D721Med (cell line): ENCODE measurements at regions not wholly inside any gene's neighbourhood (a gene's known extent, or its start where the extent isn't known, plus 50 kb on each side); places are given as distances from the start of the nearest gene placed in this dataset.
"Not testable (repeated sequence)": the region's sequence is repeated elsewhere in the genome, so short reads cannot be mapped to it uniquely, and the experiment has no call there.

Source experiments
- DNase-seq: peaks from one replicate; pipeline ENCODE4 v3.0.0; 2011; ENCODE audit warnings: low spot score; ENCODE audit not compliant: insufficient read length
- FAIRE-seq: peaks from 2 replicates; lab custom pipeline; 2011; peaks lifted over from hg19 to GRCh38; lab: Jason Lieb, UNC
- CTCF ChIP-seq: IDR thresholded peaks from 2 replicates; pipeline ENCODE4 v1.5.1; 2012; ENCODE audit warnings: mild to moderate bottlenecking, control low read depth; ENCODE audit not compliant: insufficient read depth; ENCODE audit errors: missing control alignments

- TF ChIP-seq CTCF = no peak
- FAIRE-seq (no peak), DNase-seq (no peak)
These were observed 1313.2 kb downstream of the ADGRL3 start for GRCh38 chr4:62513306-62513705.

- no peak for FAIRE-seq
- TF ChIP-seq CTCF = no peak
These were observed 1312.1 kb downstream of the ADGRL3 start for GRCh38 chr4:62512271-62512670.

GRCh38 chr4:62510228-62510627 lies 1310.1 kb downstream of the ADGRL3 start:
- no peak for TF ChIP-seq CTCF
- DNase-seq (no peak), FAIRE-seq (no peak)

More at GRCh38 chr4:62512271-62512670, 1312.1 kb downstream of the ADGRL3 start:
- DNase-seq = no peak

- TF ChIP-seq CTCF = no peak
- no peak for FAIRE-seq
- no peak for DNase-seq
These were observed 1300.2 kb downstream of the ADGRL3 start for GRCh38 chr4:62500296-62500695.

GRCh38 chr4:62495032-62495431 lies 1294.9 kb downstream of the ADGRL3 start:
- DNase-seq = no peak
- no peak for TF ChIP-seq CTCF
- FAIRE-seq = no peak

GRCh38 chr4:62491756-62492155 lies 1291.6 kb downstream of the ADGRL3 start:
- not testable (repeated sequence) for FAIRE-seq, DNase-seq

GRCh38 chr4:62490635-62491034 lies 1290.5 kb downstream of the ADGRL3 start:
- DNase-seq (no peak), FAIRE-seq (no peak)
- TF ChIP-seq CTCF = no peak

GRCh38 chr4:62487016-62487415 lies 1286.9 kb downstream of the ADGRL3 start:
- FAIRE-seq (no peak), DNase-seq (no peak)
- TF ChIP-seq CTCF = no peak
